IMR-90 (cell line): ENCODE measurements at regions not wholly inside any gene's neighbourhood (a gene's known extent, or its start where the extent isn't known, plus 50 kb on each side); places are given as distances from the start of the nearest gene placed in this dataset.

Experiments used
- ATAC-seq: fragments of 200-7000 bp; cut with Tn5 transposase; 2 replicates; pipeline ENCODE4 v1.9.1; 2020; ENCODE audit warnings: low read depth, mild to moderate bottlenecking, moderate library complexity
- BruUV-seq: library from RNA; stranded (reverse); fragments of 400-500 nt; replicated peaks from 2 replicates; lab custom pipeline; 2021; lab: Mats Ljungman, UMichigan
- CTCF ChIA-PET: fragments of 300-600 bp; formaldehyde crosslinking; extraction: SDS; loops from one replicate; lab custom pipeline; 2021; ENCODE audit warnings: antibody characterized with exemption; lab: Yijun Ruan, JAX
- POLR2A ChIA-PET: fragments of 300-600 bp; sonication (Branson Sonifier 250); formaldehyde crosslinking; loops from one replicate; lab custom pipeline; 2022; ENCODE audit warnings: antibody characterized with exemption; ENCODE audit not compliant: unreplicated experiment; lab: Charles Lee
- DNase-seq: peaks from one replicate; pipeline ENCODE4 v3.0.0; 2013
- H2AFZ ChIP-seq: replicated peaks from 2 replicates; pipeline ENCODE3; 2013; ENCODE audit warnings: low read length, mild to moderate bottlenecking; ENCODE audit not compliant: poor library complexity
- H2AK5ac ChIP-seq: 2 replicates; pipeline ENCODE4 v1.6.1; 2013; ENCODE audit warnings: low read depth, low read length, inconsistent platforms
- H2AK9ac ChIP-seq: replicated peaks from 2 replicates; pipeline ENCODE3; 2013; ENCODE audit warnings: mild to moderate bottlenecking, low read depth, low read length, moderate library complexity; ENCODE audit not compliant: poor library complexity
- H2BK120ac ChIP-seq: 2 replicates; pipeline ENCODE4 v1.6.1; 2013; ENCODE audit warnings: low read depth, low read length, inconsistent platforms
- H2BK15ac ChIP-seq: 3 replicates; pipeline ENCODE4 v1.6.1; 2013; ENCODE audit warnings: low read depth, low read length, inconsistent platforms
- H2BK20ac ChIP-seq: 2 replicates; pipeline ENCODE4 v1.6.1; 2013; ENCODE audit warnings: low read depth, mild to moderate bottlenecking, inconsistent platforms, low read length, moderate library complexity
- H2BK5ac ChIP-seq: 2 replicates; pipeline ENCODE4 v1.6.1; 2013; ENCODE audit warnings: mild to moderate bottlenecking, low read depth, low read length, inconsistent platforms; ENCODE audit not compliant: poor library complexity, severe bottlenecking
- H3K14ac ChIP-seq: replicated peaks from 2 replicates; pipeline ENCODE4 v1.6.1; 2013; ENCODE audit warnings: low read depth, low read length, inconsistent platforms
- H3K18ac ChIP-seq: 2 replicates; pipeline ENCODE4 v1.6.1; 2013; ENCODE audit warnings: low read depth, low read length, control low read depth
- H3K23ac ChIP-seq: 2 replicates; pipeline ENCODE4 v1.6.1; 2013; ENCODE audit warnings: low read depth, low read length, inconsistent platforms
- H3K27ac ChIP-seq: 2 replicates; pipeline ENCODE4 v1.5.1; 2013; ENCODE audit warnings: mild to moderate bottlenecking, control low read depth, low read length; ENCODE audit not compliant: insufficient read depth
- H3K27me3 ChIP-seq: 2 replicates; pipeline ENCODE4 v1.6.1; 2013; ENCODE audit warnings: low read length; ENCODE audit not compliant: control insufficient read depth, insufficient read depth
- H3K36me3 ChIP-seq: 2 replicates; pipeline ENCODE4 v1.6.1; 2013; ENCODE audit warnings: low read length, mixed read lengths; ENCODE audit not compliant: control insufficient read depth, insufficient read depth
- H3K4ac ChIP-seq: 2 replicates; pipeline ENCODE4 v1.6.1; 2013; ENCODE audit warnings: low read depth, low read length, inconsistent platforms
- H3K4me1 ChIP-seq: 2 replicates; pipeline ENCODE4 v1.6.1; 2013; ENCODE audit warnings: low read length, mixed read lengths; ENCODE audit not compliant: control insufficient read depth, insufficient read depth
- H3K4me2 ChIP-seq: 2 replicates; pipeline ENCODE4 v1.6.1; 2013; ENCODE audit warnings: low read depth, mild to moderate bottlenecking, control low read depth, low read length, moderate library complexity
- H3K4me3 ChIP-seq: 2 replicates; pipeline ENCODE4 v1.5.1; 2013; ENCODE audit warnings: low read depth, mild to moderate bottlenecking, control low read depth, low read length, moderate library complexity; ENCODE audit not compliant: insufficient read depth
- H3K56ac ChIP-seq: 2 replicates; pipeline ENCODE4 v1.6.1; 2013; ENCODE audit warnings: low read length, inconsistent platforms; ENCODE audit not compliant: insufficient read depth; ENCODE audit errors: extremely low read depth
- H3K79me1 ChIP-seq, 2 experiments: 2 replicates each; pipeline ENCODE4 v1.6.1; 2013; ENCODE audit warnings: low read length in 2 of 2, inconsistent platforms in 1 of 2, low read depth in 1 of 2
- H3K9ac ChIP-seq: 2 replicates; pipeline ENCODE4 v1.6.1; 2013; ENCODE audit warnings: low read depth, low read length, control low read depth
- H3K9me1 ChIP-seq: 2 replicates; pipeline ENCODE4 v1.6.1; 2013; ENCODE audit warnings: low read length, inconsistent platforms; ENCODE audit not compliant: insufficient read depth
- H3K9me3 ChIP-seq: 2 replicates; pipeline ENCODE4 v1.6.1; 2013; ENCODE audit warnings: low read length; ENCODE audit not compliant: control insufficient read depth, insufficient read depth
- H4K20me1 ChIP-seq: 2 replicates; pipeline ENCODE4 v1.6.1; 2013; ENCODE audit warnings: low read length, inconsistent platforms; ENCODE audit not compliant: insufficient read depth
- H4K5ac ChIP-seq: 2 replicates; pipeline ENCODE4 v1.6.1; 2013; ENCODE audit warnings: mild to moderate bottlenecking, low read depth, low read length, control low read depth
- H4K8ac ChIP-seq, 2 experiments: 2 replicates each; pipeline ENCODE4 v1.6.1; 2013; ENCODE audit warnings: low read depth in 2 of 2, low read length in 2 of 2, control low read depth in 1 of 2, inconsistent platforms in 1 of 2
- H4K91ac ChIP-seq: 2 replicates; pipeline ENCODE4 v1.6.1; 2013; ENCODE audit warnings: low read depth, low read length, inconsistent platforms; ENCODE audit not compliant: insufficient read depth
- CEBPB ChIP-seq: IDR thresholded peaks from 2 replicates; pipeline ENCODE4 v1.6.1; 2012; ENCODE audit warnings: low read depth, low read length, improper control_type of control experiment
- CHD1 ChIP-seq: IDR thresholded peaks from 2 replicates; pipeline ENCODE4 v1.6.1; 2012; ENCODE audit warnings: low read depth, low read length, improper control_type of control experiment
- FOS ChIP-seq: fragments of 150-350 bp; IDR thresholded peaks from 2 replicates; pipeline ENCODE4 v1.6.1; 2016; ENCODE audit warnings: low read depth, low read length
- MXI1 ChIP-seq: IDR thresholded peaks from 2 replicates; pipeline ENCODE4 v1.6.1; 2012; ENCODE audit warnings: low read depth, mild to moderate bottlenecking, low read length, moderate library complexity, borderline replicate concordance
- NFE2L2 ChIP-seq: fragments of 150-350 bp; IDR thresholded peaks from 2 replicates; pipeline ENCODE4 v1.6.1; 2016; ENCODE audit warnings: low read depth, mild to moderate bottlenecking, low read length
- POLR2A ChIP-seq: IDR thresholded peaks from 2 replicates; pipeline ENCODE4 v1.6.1; 2012; ENCODE audit warnings: mild to moderate bottlenecking, low read depth, low read length
- RAD21 ChIP-seq: IDR thresholded peaks from 2 replicates; pipeline ENCODE4 v1.6.1; 2012; ENCODE audit warnings: low read length, improper control_type of control experiment
- RCOR1 ChIP-seq: IDR thresholded peaks from 2 replicates; pipeline ENCODE4 v1.6.1; 2012; ENCODE audit warnings: mild to moderate bottlenecking, low read length, improper control_type of control experiment; ENCODE audit not compliant: insufficient replicate concordance
- SMC3 ChIP-seq: fragments of 150-350 bp; IDR thresholded peaks from 2 replicates; pipeline ENCODE4 v1.6.1; 2016; ENCODE audit warnings: low read depth, mild to moderate bottlenecking, antibody characterized with exemption, low read length, moderate library complexity
- WGBS, 2 experiments: methylation state at CpG; one replicate each; pipeline versions ENCODE4 v1.1.5 to v1.1.7; 2013; ENCODE audit warnings: missing lambda C conversion rate in 2 of 2; ENCODE audit not compliant: insufficient read length in 1 of 2; ENCODE audit errors: extremely low coverage in 2 of 2; 5-methylcytosine and 5-hydroxymethylcytosine counted together
- dilution Hi-C: fragments of 300-500 bp; cut with HindIII; formaldehyde crosslinking; loops from one replicate; pipeline ENCODE4 v1.14.3; 2018; ENCODE audit warnings: low sequenced_read_pairs; ENCODE audit not compliant: unreplicated experiment
- in situ Hi-C: fragments of 300-500 bp; cut with MboI; formaldehyde crosslinking; loops from 3 replicates; pipeline ENCODE4 v1.14.3; 2019; ENCODE audit warnings: low sequenced_read_pairs, inconsistent platforms, mixed read lengths
- intact Hi-C: fragments of 100-400 bp; cut with micrococcal nuclease; formaldehyde crosslinking; loops from 2 replicates; pipeline ENCODE4 v1.10.0; 2022

GRCh38 chr11:11105361-11105760 is 247.5 kb upstream of the ZBED5 start:
- Histone ChIP-seq H4K5ac (no peak overlapping the region), H2BK20ac (no peak overlapping the region), H3K4me1 (no peaks in the 10 kb centered on the region), H3K56ac (no peak overlapping the region), H2BK5ac (no peak overlapping the region), H3K4ac (no peak overlapping the region), H2BK120ac (no peak overlapping the region), H3K27ac (no peak overlapping the region), H3K14ac (no peak overlapping the region), H2BK15ac (no peak overlapping the region), H3K4me2 (no peak overlapping the region), H2AFZ (no peak overlapping the region), H3K9ac (no peak overlapping the region), H3K9me1 (no peaks in the 10 kb centered on the region), H2AK5ac (no peak overlapping the region), H4K91ac (no peak overlapping the region), H3K79me1 (no peaks in the 10 kb centered on the region), H4K20me1 (no peaks in the 10 kb centered on the region), H3K4me3 (no peak overlapping the region), H3K9me3 (peaks cover 1% of the 10 kb centered on the region; the same call in 1 of the 2 replicates), H3K23ac (no peak overlapping the region), H3K18ac (no peak overlapping the region), H3K36me3 (no peaks in the 10 kb centered on the region), H2AK9ac (no peak overlapping the region), H3K27me3 (peaks cover 25% of the 10 kb centered on the region), H4K8ac (no peak overlapping the region)
- ATAC-seq (no peak), DNase-seq (no peak)
- WGBS, 2 experiments, result no CpG with 5 or more reads among the region's 1 CpG
- ChIA-PET CTCF (interaction anchor here (0.6 kb wide), 1 partner anchor 683 kb away, joined by 3 read pairs; no protein-coding TSS in a partner anchor), POLR2A (interaction anchor here (0.6 kb wide), 1 partner anchor 479 kb away, joined by 4 read pairs; no protein-coding TSS in a partner anchor)
- BruUV-seq, result no TSS peak
- in situ Hi-C loops (no loop called here), dilution Hi-C loops (no loop called here), intact Hi-C loops (no loop called here)
- TF ChIP-seq POLR2A, result no peak
- no peak for TF ChIP-seq SMC3
- no peak for TF ChIP-seq CHD1
- no peak for TF ChIP-seq NFE2L2
- no peak for TF ChIP-seq RAD21
- TF ChIP-seq RCOR1, result no peak
- TF ChIP-seq MXI1, result no peak
- no peak for TF ChIP-seq CEBPB
- TF ChIP-seq FOS, result no peak
